ENCODE measurements at regions not wholly inside any gene's neighbourhood (a gene's known extent, or its start where the extent isn't known, plus 50 kb on each side); places are given as distances from the start of the nearest gene placed in this dataset.

DNA sequence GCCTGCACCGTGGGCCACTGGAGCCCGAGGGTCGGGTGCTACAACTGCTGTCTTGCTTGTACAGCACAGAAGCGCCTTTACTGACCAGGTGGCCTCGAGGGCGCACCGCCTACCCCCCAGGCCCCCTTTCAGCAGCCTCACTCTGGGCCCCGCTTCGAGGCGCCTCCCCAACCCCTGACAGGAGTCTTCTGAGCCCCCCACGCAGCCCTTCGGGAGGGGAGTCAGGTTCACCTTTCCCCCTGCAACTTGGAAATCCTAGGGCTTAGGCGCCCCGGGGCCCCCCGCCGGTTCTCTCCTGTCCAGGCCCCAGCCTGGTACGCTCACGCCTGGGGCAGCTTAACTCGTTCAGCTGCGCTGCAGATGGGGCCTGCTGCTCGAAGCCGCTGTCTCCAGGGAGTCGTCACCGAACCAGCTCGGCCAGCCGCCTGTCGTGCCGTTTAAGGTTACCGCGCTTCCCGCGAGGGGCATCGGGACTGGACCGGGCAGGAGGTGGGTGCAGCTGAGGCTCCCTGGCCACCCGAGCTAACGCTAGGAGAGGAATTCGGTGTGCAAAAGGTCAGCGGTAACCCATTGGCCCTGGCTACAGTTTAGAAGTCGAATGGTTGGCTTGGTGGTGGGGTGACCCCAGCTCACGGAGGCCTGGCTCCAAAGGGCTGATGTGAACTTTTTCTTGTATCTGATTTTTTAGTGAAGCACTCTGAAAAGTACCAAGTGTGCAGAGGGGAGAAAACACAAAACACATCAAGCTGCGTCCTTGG, 58.9 kb upstream of the BCOR start:
- DNase-seq = no peak

DNA sequence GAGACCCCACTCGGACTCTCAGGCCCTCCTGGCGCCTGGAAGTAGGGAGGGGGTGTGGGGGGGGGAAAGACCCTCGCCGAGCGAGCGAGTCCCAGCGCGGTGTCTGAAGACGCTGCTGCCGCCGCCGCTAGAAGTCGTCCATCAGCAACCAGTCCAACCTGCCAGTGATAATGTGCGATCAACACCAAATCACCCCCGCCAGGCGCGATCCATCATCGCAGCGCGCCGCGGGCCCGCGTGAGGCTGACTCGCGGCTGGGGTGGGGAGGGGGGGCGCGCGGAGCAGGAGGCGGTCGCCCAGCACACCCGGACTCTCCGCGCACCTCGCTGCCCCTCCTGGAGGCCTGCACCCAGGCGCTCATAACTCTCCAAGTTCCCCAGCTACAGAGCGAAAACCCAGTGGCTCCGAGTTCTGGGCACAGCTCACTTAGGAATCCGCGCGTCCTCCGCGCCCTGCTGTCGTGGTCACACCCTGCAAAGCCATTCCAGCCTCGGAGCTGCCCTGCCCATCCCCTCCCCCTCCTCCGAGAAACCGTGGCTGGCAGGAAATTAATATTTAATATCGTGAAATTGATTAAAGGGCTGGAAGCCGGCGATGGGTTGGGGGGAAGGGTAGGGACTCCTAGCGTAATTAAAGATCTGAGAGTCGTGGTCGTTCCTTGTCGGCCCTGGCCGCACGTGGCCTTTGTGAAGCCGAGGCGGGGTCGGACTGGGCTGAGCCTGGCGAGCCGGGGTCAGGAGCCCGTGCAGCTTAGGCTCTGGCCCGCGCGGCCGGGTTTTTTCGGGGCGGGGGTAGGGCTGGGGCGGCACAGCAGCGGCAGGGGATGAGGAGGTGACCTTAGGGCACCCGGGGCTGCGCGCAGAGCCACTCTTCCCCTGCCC, 58.1 kb upstream of the BCOR start:
- peak; percentile 42 for DNase-seq

DNA sequence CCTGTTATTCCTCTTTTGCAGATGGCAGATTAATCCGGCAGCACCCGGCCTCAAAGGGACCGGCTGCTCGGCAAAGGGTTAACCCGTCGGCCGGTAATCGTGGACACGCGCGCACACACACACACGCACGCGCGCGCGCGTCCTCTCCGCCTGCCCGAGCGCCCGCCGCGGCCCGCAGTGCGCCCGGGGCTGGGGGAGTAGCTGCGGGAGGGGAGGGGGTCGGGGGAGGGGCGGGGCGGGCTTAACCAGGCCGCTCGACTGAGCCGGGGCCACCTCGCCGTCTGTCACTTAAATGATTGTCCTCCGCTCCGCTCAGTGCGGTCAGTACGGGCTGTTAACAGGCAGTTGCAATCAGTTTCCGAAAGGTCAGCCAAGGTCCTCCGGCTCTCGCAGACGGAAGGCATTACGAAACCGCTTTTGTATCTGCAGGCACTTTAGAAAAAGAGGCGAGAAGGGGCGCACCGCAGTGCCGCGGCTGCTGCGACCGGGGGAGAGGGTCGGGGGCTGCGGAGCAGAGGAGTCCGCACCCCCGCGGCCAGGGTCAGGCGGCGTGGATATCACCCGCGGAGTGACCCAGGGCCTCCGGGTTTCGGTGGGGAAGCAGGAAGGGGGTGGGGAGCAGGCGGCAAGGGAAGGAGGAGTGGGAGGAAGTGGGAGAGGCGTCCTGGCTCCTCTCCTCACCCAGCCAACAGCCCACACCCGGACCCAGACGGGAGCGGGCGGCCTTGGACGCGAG, 57.3 kb upstream of the BCOR start:
- DNase-seq = no peak

DNA sequence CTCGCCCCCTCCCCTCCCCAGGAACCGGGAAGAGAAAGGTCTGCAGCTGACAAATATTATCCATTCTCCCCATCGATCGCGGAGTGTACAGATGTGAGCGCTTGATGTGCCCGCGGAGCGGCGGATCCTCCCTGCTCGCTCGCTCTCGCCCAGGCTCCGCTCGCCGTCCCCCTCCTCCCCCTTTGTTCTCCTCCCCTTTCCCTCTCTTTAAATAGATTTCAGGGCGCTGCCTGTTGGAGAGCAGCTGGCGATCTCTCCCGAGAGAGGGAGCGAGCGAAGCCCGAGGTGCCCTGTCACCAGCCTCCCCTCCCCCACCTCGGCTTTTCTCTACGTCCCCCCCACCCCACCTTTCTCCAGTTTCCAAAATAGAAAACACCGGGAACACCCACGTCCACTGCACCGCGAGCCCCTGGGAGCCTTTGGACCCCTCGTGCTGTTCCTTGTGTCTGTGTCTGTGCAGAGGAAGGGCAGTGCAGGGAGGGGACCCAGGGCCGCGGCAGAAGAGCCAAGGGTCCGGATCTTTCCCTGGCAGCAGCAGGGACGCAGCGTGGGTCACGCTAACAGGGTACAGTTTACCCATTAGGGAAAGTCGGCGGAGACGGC, 56.6 kb upstream of the BCOR start:
- DNase-seq = no peak

DNA sequence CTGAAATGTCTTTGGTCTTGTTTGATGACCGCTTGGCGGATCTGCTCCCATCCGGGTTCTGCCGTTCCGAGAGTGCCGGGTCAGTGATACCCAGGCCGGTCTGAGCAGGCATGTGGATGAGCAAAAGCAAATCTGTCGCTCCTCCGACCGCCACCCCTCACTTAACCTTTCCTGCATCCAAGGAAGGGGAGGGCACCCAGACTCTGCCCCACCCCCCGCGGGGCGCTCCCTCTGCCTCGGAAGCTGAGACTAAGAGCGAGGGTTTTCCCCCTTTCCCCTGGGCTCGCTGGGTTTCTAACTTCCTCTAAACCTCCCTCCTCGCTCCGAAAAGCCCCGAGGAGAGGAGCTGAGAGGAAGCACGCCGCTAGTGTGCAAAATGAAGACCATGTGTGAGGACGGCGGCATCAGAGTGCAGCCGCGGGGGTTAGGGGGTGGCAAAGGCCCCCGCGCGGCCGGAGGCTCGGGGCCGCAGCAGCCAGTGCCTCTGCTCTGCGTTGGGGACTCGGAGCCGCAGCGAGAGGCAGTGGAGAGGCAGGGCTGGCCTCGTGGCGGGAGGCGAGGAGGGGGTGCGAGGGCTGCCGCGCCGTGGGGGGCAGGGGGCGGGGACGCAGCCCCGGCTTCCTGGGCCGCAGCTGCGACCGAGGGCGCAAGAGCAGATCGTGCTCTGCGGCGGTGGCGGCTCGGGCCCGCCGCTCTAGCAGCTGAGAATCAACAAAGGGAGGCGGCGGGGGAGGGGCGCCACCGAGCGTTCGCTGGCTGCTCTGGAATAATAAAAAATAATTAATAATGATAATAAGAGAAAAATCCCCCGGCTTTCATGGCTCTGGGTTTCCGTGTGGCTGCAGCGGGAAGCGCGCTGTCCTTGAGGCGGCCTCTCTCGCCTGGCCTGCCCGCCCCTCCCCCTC, 55.8 kb upstream of the BCOR start:
- DNase-seq = peak; percentile 62

DNA sequence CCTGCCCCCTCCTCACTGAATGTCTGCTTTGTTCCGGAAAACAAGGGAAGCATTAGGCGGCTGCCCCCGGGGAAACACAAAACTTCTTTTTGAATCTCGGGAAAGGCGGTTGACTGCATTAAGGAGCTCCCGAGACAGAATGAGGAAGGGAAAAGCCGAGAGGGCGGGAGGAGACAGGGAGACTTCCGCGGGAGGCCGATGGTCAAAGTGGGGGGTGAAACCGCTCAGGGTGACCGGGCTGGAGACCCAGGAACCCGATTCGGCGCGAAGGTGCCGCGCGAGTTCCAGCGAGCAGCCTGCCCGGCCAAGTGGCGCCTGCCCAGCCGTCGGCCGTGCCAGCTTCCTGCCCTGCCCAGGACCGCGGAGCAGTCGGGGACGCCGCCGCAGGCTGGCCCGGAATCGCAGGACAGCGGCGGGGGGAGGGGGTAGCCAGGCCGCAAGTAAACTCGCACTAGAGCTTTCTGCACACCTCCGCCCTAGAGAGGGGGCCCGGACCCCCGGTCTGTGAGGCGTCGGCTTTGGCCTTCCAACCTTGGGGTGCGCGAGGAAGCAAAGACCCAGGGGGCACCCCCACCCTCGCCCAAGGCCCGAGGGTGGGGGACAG, 55.1 kb upstream of the BCOR start:
- no peak for DNase-seq

DNA sequence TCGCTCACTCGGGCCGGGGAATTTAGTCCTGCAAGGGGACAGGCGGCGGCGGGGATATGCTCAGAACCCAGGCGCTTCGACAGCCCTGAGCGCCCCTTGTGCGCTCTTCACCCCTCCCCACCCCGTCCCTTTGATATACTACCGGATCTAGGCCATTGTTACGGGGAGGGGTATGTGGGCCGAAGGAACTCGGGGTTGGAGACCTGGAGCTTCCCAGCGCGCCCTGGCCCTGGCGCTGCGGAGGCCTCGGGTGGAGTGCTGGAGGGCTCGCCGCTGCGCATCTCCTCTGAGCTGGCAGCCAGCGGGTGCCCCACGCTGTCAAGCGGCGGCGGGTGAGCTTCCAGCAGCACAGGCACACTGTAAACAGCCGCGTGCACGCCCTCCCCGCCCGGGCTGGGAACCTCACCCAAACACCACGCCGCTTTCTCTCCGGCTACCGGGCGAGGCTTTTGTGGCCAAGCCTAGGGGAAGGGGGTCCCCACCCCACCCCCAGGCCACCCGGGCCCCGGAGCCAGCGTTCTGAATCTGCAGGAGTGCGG, 54.5 kb upstream of the BCOR start:
- DNase-seq = peak; percentile 59

DNA sequence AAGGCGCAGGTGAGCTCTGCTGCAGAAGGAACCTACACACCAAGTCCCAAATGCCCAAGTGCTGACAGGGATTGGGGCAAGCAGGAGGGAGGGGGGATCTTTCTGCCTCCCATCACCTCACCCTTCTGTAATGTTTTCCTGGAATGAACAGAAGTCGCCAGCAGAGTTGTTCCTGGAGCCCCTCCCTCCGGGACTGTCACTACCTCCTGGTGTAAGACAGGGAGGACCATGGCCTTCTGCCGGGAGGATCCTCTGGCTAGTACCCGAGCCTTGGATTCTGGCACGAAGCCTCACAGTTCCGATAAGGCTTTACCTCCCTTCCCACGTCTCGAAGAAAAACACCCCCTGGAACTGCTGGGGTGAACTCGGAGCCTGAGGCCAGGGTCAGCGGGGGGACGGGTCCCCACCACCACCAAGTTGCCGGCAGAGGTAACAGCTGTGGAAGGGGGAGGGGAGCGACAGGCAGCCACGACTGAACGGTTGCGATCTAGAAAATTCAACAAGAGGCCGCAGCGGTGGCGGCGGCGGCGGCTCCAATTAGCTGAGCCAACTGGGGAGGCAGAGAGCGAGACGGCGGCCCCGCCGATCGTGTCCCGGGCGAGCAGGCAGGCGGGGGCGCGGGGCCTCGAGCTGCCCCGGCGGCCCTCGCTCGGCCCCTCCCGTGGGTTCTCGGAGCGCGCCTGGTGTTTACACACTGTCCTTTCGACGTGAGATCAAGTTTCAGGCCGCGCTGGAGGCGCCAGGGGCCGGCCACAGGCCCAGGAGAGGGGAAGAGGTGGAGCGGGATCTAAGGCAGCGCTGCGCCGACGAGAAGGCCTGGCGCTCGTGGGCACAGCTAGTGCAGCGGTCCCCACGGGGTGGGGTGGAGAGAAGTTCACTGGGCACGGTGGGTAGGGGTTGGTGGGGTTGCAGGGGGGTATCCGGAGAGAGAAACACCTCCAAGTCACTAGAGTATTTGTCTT, 53.7 kb upstream of the BCOR start:
- no peak for DNase-seq

DNA sequence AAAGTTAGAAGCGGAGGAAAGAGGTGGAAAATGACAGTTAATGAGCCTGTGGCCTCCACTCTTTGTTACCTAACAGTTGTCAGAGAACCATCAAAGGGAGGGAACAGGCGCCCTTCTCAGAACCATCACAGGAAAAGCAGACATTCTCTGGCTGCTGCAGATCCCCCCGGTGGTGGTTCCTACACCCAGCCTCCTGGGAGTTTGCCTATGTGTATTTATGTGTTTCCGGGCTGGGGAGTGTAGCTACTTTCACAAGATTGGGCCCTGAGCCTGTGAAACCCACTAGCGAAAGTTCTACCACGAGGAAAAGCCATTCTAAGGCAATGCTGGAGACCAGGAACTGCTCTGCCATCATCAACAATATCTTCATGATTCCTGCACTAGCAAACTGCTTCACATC, 52.7 kb upstream of the BCOR start:
- DNase-seq = no peak

DNA sequence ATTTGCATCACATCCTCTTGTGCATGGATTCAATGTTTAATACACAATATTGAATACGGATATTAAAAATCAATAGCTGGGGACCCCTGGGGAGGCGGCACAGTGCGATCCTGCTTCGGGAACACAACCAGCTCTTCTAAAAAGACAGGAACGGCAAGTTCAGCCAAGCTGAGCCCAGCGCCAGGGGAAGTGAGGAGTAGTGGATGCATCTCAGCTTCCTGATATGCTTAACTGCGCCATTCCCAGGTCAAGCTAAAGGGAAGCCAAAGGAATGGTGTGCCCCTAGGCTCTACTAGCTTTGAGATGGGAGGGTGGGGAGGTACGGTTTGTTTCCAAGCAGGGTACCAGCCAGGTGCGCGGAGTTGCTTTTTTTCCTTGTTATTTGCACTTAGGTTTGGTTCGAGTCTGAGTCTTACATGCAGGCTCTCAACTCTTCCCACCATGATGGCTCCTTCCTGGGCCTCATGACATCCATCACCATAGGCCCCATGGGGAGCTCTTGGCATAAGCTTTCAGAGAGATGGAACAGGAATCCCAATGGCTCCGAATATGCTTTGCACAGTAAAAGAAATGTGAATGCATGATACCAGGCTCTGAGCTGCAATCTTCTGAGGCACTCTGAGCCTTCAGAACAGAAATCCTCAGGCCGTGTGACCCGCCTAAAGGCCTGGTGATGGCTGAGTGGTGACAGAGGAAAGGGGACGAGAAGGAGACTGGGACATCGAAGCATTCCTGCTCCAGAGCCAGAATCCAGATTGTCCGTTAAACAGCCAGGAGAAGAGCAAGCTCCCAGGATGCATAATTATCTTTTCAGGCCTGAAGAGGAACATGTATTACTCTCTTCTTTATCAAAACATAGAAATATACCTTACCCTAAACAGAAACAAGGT, 51.8 kb upstream of the BCOR start:
- DNase-seq = no peak

DNA sequence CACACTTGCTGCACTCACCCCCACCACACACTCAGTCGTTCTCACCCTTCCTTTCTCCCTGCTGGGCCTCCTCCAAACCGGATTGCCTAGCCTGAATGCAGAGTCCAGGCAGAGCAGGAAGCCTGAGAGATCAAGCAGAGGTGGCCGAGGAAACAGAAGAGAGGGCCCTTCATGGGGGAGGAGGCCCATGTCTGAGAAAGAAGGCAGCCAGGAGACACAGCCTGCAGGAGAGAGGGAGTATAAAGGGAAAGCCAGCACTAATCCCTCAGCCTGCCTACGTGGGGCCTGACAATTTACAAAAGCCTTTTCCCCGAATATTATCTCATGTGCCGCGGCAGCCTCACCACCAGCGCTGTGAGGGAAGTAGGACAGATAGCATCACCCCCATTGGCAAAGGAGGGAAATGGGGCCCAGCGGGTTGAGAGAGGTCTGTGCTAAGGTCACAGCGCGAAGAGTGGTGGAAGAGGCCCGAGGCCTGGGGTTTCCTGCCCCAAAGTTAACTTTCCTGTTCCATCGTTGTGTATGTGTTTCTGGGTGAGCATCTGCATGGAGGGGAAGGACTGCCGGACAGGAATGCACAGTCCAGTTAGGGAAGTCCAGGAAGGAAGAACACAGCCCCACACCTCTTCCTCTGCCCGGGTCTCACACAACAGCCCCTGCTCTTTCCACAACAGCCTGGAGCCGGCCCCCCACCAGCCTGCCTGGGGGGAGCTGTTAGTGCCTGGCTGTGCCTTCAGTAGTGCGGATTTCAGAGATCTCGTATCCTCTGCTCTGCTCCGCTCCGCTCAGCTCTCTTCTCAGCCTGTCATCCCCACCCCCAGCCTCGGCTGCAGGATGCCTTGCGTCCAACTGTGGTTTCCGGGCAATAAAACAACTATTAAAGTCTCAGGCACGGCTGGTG, 50.9 kb upstream of the BCOR start:
- no peak for DNase-seq

DNA sequence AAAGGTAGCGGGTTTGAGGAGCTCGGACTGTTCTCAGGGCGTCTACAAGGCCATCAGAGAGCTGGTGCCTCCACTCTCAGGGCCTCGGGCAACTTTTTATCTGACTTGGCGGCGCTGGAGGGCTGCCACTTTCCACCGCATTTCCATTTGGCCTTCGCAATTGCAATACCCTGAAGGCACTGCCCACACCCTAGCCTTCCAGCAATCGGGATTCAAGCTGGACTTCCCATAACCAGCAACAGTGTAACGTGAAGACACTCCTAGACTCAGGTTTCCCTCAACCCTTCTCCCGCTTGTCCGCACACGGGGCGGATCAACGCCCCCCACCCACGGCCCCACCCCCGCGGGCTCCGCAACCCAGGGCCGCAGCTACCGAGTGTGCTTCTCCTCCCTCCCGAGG, 50.2 kb upstream of the BCOR start:
- DNase-seq = no peak

All from activated T-cell treated with anti-CD3 and anti-CD28 coated beads, Interleukin-2, amount 50 U/mL, for 1 hour (primary cell).